OCI-LY7 (cell line): ENCODE measurements at regions not wholly inside any gene's neighbourhood (a gene's known extent, or its start where the extent isn't known, plus 50 kb on each side); places are given as distances from the start of the nearest gene placed in this dataset.

Experiments
- BruUV-seq: library from RNA; stranded (reverse); fragments of 400-500 nt; replicated peaks from 2 replicates; lab custom pipeline; 2021; lab: Mats Ljungman, UMichigan
- CTCF ChIA-PET: fragments of 300-600 bp; sonication (Branson Sonifier 250); formaldehyde crosslinking; loops from one replicate; lab custom pipeline; 2022; ENCODE audit warnings: antibody characterized with exemption; ENCODE audit not compliant: unreplicated experiment; lab: Charles Lee
- POLR2A ChIA-PET: fragments of 300-600 bp; sonication (Branson Sonifier 250); formaldehyde crosslinking; loops from one replicate; lab custom pipeline; 2022; ENCODE audit warnings: antibody characterized with exemption; lab: Charles Lee
- DNase-seq: peaks from one replicate; pipeline ENCODE4 v3.0.0-alpha.2; 2015; ENCODE audit warnings: low spot score
- H2AFZ ChIP-seq: fragments of 200-600 bp; sonication (generic), shearing (Covaris generic); 2 replicates; pipeline ENCODE4 v1.6.1; 2014; ENCODE audit warnings: mild to moderate bottlenecking, antibody characterized with exemption, low read length, moderate library complexity
- H3K27ac ChIP-seq: fragments of 200-600 bp; sonication (generic); 2 replicates; pipeline ENCODE4 v1.5.1; 2014; ENCODE audit warnings: mixed run types, low read depth, mild to moderate bottlenecking, moderate library complexity, low read length, inconsistent platforms; ENCODE audit not compliant: poor library complexity, severe bottlenecking
- H3K36me3 ChIP-seq: fragments of 200-600 bp; sonication (generic); 2 replicates; pipeline ENCODE4 v1.6.1; 2014; ENCODE audit warnings: mild to moderate bottlenecking, antibody characterized with exemption, low read length, moderate library complexity, mixed read lengths; ENCODE audit not compliant: insufficient read depth
- H3K4me1 ChIP-seq: fragments of 200-600 bp; sonication (generic); 2 replicates; pipeline ENCODE4 v1.5.1; 2014; ENCODE audit warnings: mild to moderate bottlenecking, low read length; ENCODE audit not compliant: insufficient read depth, poor library complexity, severe bottlenecking
- H3K4me2 ChIP-seq: fragments of 200-600 bp; sonication (generic); 2 replicates; pipeline ENCODE4 v1.6.1; 2014; ENCODE audit warnings: mild to moderate bottlenecking, low read length
- H3K4me3 ChIP-seq: fragments of 200-600 bp; sonication (generic); 2 replicates; pipeline ENCODE4 v1.5.1; 2014; ENCODE audit warnings: mild to moderate bottlenecking, low read depth, low read length; ENCODE audit not compliant: poor library complexity, severe bottlenecking
- H3K79me2 ChIP-seq: fragments of 200-600 bp; sonication (generic); 2 replicates; pipeline ENCODE4 v1.6.1; 2016; ENCODE audit warnings: low read depth, mild to moderate bottlenecking, low read length, moderate library complexity, mixed read lengths; ENCODE audit not compliant: insufficient read depth
- H3K9me2 ChIP-seq: fragments of 200-600 bp; sonication (generic); 2 replicates; pipeline ENCODE4 v1.6.1; 2016; ENCODE audit warnings: mild to moderate bottlenecking, low read length, mixed read lengths; ENCODE audit not compliant: insufficient read depth
- H3K9me3 ChIP-seq: fragments of 200-600 bp; sonication (generic); 2 replicates; pipeline ENCODE4 v1.6.1; 2014; ENCODE audit warnings: mild to moderate bottlenecking, mixed run types, low read length, mixed read lengths
- H4K20me1 ChIP-seq: fragments of 200-600 bp; sonication (generic); 2 replicates; pipeline ENCODE4 v1.6.1; 2014; ENCODE audit warnings: mild to moderate bottlenecking, antibody characterized with exemption, low read length, moderate library complexity, mixed read lengths; ENCODE audit not compliant: insufficient read depth
- CTCF ChIP-seq: fragments of 200-600 bp; sonication (generic); conservative IDR thresholded peaks from 2 replicates; pipeline ENCODE4 v1.5.1; 2014; ENCODE audit warnings: mild to moderate bottlenecking, antibody characterized with exemption, low read length, moderate library complexity, mixed read lengths
- EZH2phosphoT487 ChIP-seq: fragments of 200-600 bp; sonication (generic); IDR thresholded peaks from 2 replicates; pipeline ENCODE4 v1.6.1; 2018; ENCODE audit warnings: low read depth, borderline replicate concordance, mild to moderate bottlenecking, mixed run types, antibody characterized with exemption, low read length, moderate library complexity, mixed read lengths
- intact Hi-C: fragments of 100-400 bp; cut with micrococcal nuclease; formaldehyde crosslinking; loops from one replicate; pipeline ENCODE4 v1.10.0; 2022; ENCODE audit not compliant: unreplicated experiment

- Histone ChIP-seq H3K27ac (no peak overlapping the region), H3K36me3 (no peaks in the 10 kb centered on the region), H2AFZ (no peak overlapping the region), H4K20me1 (no peaks in the 10 kb centered on the region), H3K4me3 (no peak overlapping the region), H3K4me2 (no peak overlapping the region), H3K9me3 (no peaks in the 10 kb centered on the region), H3K9me2 (no peaks in the 10 kb centered on the region), H3K79me2 (no peaks in the 10 kb centered on the region), H3K4me1 (no peaks in the 10 kb centered on the region)
- intact Hi-C loops = no loop called here
- no peak for TF ChIP-seq EZH2phosphoT487
- no peak for TF ChIP-seq CTCF
- ChIA-PET CTCF (no interaction called here), POLR2A (no interaction called here)
- no TSS peak for BruUV-seq
- DNase-seq = no peak
Observed at GRCh38 chr22:49589301-49589700, 238.4 kb downstream of the BRD1 start.

GRCh38 chr22:49588739-49589138 is 238.9 kb downstream of the BRD1 start:
- TF ChIP-seq CTCF (no peak), EZH2phosphoT487 (no peak)
- intact Hi-C loops = no loop called here
- POLR2A ChIA-PET = no interaction called here
- Histone ChIP-seq H3K36me3 (no peaks in the 10 kb centered on the region), H3K79me2 (no peaks in the 10 kb centered on the region), H2AFZ (no peak overlapping the region), H3K9me2 (no peaks in the 10 kb centered on the region), H3K4me2 (no peak overlapping the region), H3K4me1 (no peaks in the 10 kb centered on the region), H3K4me3 (no peak overlapping the region), H4K20me1 (no peaks in the 10 kb centered on the region), H3K27ac (no peak overlapping the region), H3K9me3 (no peaks in the 10 kb centered on the region)
- no peak for DNase-seq
- no TSS peak for BruUV-seq
- CTCF ChIA-PET = no interaction called here

GRCh38 chr22:49587987-49588386 is 239.7 kb downstream of the BRD1 start:
- no peak for DNase-seq
- ChIA-PET CTCF (no interaction called here), POLR2A (no interaction called here)

More at GRCh38 chr22:49587987-49588386, 239.7 kb downstream of the BRD1 start:
- intact Hi-C loops = no loop called here
- Histone ChIP-seq H3K4me2 (no peak overlapping the region), H3K36me3 (no peaks in the 10 kb centered on the region), H2AFZ (no peak overlapping the region), H3K9me2 (no peaks in the 10 kb centered on the region), H3K4me1 (no peaks in the 10 kb centered on the region), H4K20me1 (no peaks in the 10 kb centered on the region), H3K27ac (no peak overlapping the region), H3K4me3 (no peak overlapping the region), H3K79me2 (no peaks in the 10 kb centered on the region), H3K9me3 (no peaks in the 10 kb centered on the region)
- TF ChIP-seq EZH2phosphoT487 = no peak
- TF ChIP-seq CTCF = no peak
- BruUV-seq = no TSS peak
